GM12865 (cell line): ENCODE measurements at regions not wholly inside any gene's neighbourhood (a gene's known extent, or its start where the extent isn't known, plus 50 kb on each side); places are given as distances from the start of the nearest gene placed in this dataset.

Source experiments
- DNase-seq: peaks from one replicate; pipeline ENCODE4 v3.0.0; 2010; ENCODE audit warnings: low read depth
- H3K4me3 ChIP-seq: 2 replicates; pipeline ENCODE4 v1.5.1; 2011; ENCODE audit warnings: mild to moderate bottlenecking, low read depth, low read length, control low read depth
- CTCF ChIP-seq: IDR thresholded peaks from 2 replicates; pipeline ENCODE4 v1.5.1; 2011; ENCODE audit warnings: low read length, control low read depth, low read depth, inconsistent platforms; ENCODE audit not compliant: insufficient read depth; ENCODE audit errors: missing control alignments

DNA sequence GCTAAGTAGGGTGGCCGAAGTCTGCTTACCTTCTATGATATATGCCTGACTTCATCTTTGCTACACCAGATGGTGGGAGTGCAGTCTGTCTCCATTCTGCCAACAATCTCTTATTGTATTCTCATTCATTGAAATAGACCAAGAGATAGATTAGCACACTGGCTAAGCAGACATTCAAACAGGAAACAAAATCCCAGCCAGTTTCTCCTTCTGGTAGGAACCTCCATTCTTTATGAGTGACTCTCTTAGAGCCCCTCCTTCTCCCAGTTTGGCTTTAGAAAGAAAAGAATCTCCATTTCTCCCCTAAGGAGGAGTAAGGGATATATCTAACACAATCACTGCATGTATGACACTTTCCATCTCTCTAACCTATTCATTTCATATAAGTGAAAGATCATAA lies 118.9 kb upstream of the COL5A2 start:
- no peak overlapping the region for H3K4me3 ChIP-seq
- no peak for DNase-seq
- no peak for TF ChIP-seq CTCF

- no peak for TF ChIP-seq CTCF
- H3K4me3 ChIP-seq: no peak overlapping the region
- DNase-seq: no peak
Measured at GRCh38 chr2:189299974-189300373, 120.4 kb upstream of the COL5A2 start.

- no peak for TF ChIP-seq CTCF
- DNase-seq: no peak
- no peak overlapping the region for H3K4me3 ChIP-seq
Measured at GRCh38 chr2:189300916-189301315, 121.4 kb upstream of the COL5A2 start.

- DNase-seq: peak; percentile 25
- no peak for TF ChIP-seq CTCF
- H3K4me3 ChIP-seq: no peak overlapping the region
Measured at GRCh38 chr2:189302274-189302948, 122.8 kb upstream of the COL5A2 start.

DNA sequence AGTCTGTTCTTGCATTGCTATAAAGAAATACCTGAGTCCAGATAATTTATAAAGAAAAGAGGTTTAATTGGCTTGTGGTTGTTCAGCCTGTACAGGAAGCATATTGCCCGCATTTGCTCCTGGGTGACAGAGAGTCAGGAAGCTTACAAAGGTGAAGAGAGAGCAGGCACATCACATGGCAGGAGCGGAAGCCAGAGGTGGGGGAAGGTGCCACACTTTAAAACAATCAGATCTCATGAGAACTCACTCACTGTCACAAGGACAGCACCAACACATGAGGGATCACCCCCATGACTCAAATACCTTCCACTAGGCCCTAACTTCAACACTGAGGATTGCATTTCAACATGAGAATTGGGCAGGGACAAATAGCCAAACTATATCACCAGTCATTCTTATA lies 124.8 kb upstream of the COL5A2 start:
- no peak for TF ChIP-seq CTCF
- DNase-seq: no peak
- no peak overlapping the region for H3K4me3 ChIP-seq

- no peak for TF ChIP-seq CTCF
- DNase-seq: no peak
- no peak overlapping the region for H3K4me3 ChIP-seq
Measured at GRCh38 chr2:189305291-189305943, 125.9 kb upstream of the COL5A2 start.

DNA sequence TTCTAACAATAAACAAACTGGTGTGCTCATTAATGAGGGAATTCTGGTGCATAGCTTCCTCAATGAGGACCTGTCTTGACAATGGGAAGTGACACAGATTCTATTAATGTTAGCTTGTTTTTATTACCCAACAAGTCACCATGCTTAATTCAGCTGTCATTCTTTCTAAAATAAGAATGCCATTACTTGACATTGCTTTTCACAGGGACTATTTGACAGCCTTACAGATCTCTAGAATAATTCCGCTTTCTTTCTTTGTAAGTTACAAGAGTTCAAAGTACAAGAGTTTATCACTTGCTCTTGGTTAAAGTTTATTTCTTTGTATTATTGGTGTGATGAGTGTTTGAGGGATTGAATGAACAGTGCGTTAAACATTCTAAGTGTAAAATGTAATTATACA lies 127.0 kb upstream of the COL5A2 start:
- H3K4me3 ChIP-seq: no peak overlapping the region
- no peak for DNase-seq
- no peak for TF ChIP-seq CTCF
